Ovary (tissue), 7 donors: ENCODE measurements at regions not wholly inside any gene's neighbourhood (a gene's known extent, or its start where the extent isn't known, plus 50 kb on each side); places are given as distances from the start of the nearest gene placed in this dataset.

Experiments used
- DNase-seq, 5 donors: peaks; one replicate each; pipeline ENCODE4 v3.0.0-alpha.2; 2019 to 2020
- H3K27ac ChIP-seq, 2 donors: fragments of 200-600 bp; one replicate each; pipeline versions ENCODE4 v1.5.1 to v1.8.0; 2019 to 2022
- H3K27me3 ChIP-seq: fragments of 200-600 bp; one replicate; pipeline ENCODE4 v1.8.0; 2022
- H3K36me3 ChIP-seq: fragments of 200-600 bp; sonication (generic); one replicate; pipeline ENCODE4 v1.5.1; 2019
- H3K4me1 ChIP-seq: one replicate; pipeline ENCODE4 v1.8.1; 2013; ENCODE audit warnings: mild to moderate bottlenecking, moderate library complexity; ENCODE audit not compliant: insufficient read depth
- H3K4me3 ChIP-seq: fragments of 200-600 bp; sonication (generic); one replicate; pipeline ENCODE4 v1.5.1; 2017
- H3K9me3 ChIP-seq, 2 donors: fragments of 200-600 bp in 1 of 2; sonication (generic) in 1 of 2; one replicate each; pipeline versions ENCODE4 v1.5.1 to v1.8.1; 2013 to 2019; ENCODE audit warnings: mild to moderate bottlenecking in 1 of 2, moderate library complexity in 1 of 2
- CTCF ChIP-seq, 3 donors: fragments of 450-650 bp in 2 of 3; fragments of 200-600 bp in 1 of 3; IDR thresholded peaks; one replicate each; pipeline versions ENCODE4 v1.5.1 to v1.8.0; 2016 to 2022; ENCODE audit warnings: antibody characterized with exemption in 3 of 3, mild to moderate bottlenecking in 1 of 3
- EP300 ChIP-seq: sonication (generic); formaldehyde crosslinking; IDR thresholded peaks from one replicate; pipeline ENCODE4 v1.6.1; 2017; ENCODE audit warnings: antibody characterized with exemption
- POLR2A ChIP-seq: fragments of 450-650 bp; IDR thresholded peaks from one replicate; pipeline ENCODE4 v1.6.1; 2017; ENCODE audit warnings: antibody characterized with exemption, mild to moderate bottlenecking, moderate library complexity
- WGBS, 3 donors: extraction: QIAGEN DNeasy Blood & Tissue Kit in 1 of 3; methylation state at CpG; one replicate each; pipeline versions ENCODE4 v1.1.5 to v1.1.7; 2013 to 2017; 5-methylcytosine and 5-hydroxymethylcytosine counted together
- intact Hi-C, 4 donors: fragments of 100-400 bp; cut with DNase I; formaldehyde crosslinking; loops; one replicate each; pipeline versions ENCODE4 v1.11.0 to v1.15.1; 2022 to 2023
- donor health status: DM: no; HTN: no; CAD: no; lungs with moderate emphysema.
- donor health status: DM: no; HTN: no; CAD: no.
- donor health status: Bipolar disorder and iron deficiency.
- donor health status: DM: no; HTN: no; CAD: no.
- donor health status: DM: yes; HTN: yes; CAD: no.

- WGBS, 3 donors = 53 to 74% (median 63%) methylated on average over 1 of the region's 1 CpG
- no peak for TF ChIP-seq EP300
- TF ChIP-seq CTCF (IDR thresholded peaks at IDR 0.05) = no peak
- no peak for TF ChIP-seq POLR2A
- intact Hi-C loops = loop anchor here in 1 of 4 donors (5.0 kb wide), 1 partner anchor 807 kb away; no protein-coding TSS in a partner anchor
- no peaks in the 10 kb centered on the region for H3K27me3 ChIP-seq
- no peak overlapping the region for H3K27ac ChIP-seq
- H3K9me3 ChIP-seq = no peaks in the 10 kb centered on the region
- DNase-seq = no peak
- H3K4me3 ChIP-seq = no peak overlapping the region
- no peaks in the 10 kb centered on the region for H3K4me1 ChIP-seq
- H3K36me3 ChIP-seq = no peaks in the 10 kb centered on the region
These were observed 375.1 kb downstream of the CHSY3 start for GRCh38 chr5:130279386-130279785.

- Histone ChIP-seq H3K36me3 (no peaks in the 10 kb centered on the region), H3K9me3 (no peaks in the 10 kb centered on the region), H3K27me3 (no peaks in the 10 kb centered on the region), H3K27ac (no peak overlapping the region), H3K4me3 (no peak overlapping the region), H3K4me1 (no peaks in the 10 kb centered on the region)
- intact Hi-C loops = loop anchor here in 1 of 4 donors (5.0 kb wide), 1 partner anchor 806 kb away; no protein-coding TSS in a partner anchor
- TF ChIP-seq EP300 = no peak
- TF ChIP-seq POLR2A = no peak
- no peak for TF ChIP-seq CTCF (IDR thresholded peaks at IDR 0.05)
- no peak for DNase-seq
- WGBS, 3 donors = 92 to 94% (median 92%) methylated on average over 7 to 8 of the region's 8 CpGs
These were observed 373.9 kb downstream of the CHSY3 start for GRCh38 chr5:130278136-130278535.

- Histone ChIP-seq H3K36me3 (no peaks in the 10 kb centered on the region), H3K9me3 (no peaks in the 10 kb centered on the region), H3K27me3 (no peaks in the 10 kb centered on the region), H3K4me3 (no peak overlapping the region), H3K4me1 (no peaks in the 10 kb centered on the region), H3K27ac (no peak overlapping the region)
- intact Hi-C loops = loop anchor here in 1 of 4 donors (5.0 kb wide), 1 partner anchor 805 kb away; no protein-coding TSS in a partner anchor
- 92 to 98% (median 97%) methylated on average over 8 of the region's 8 CpGs for WGBS, 3 donors
- DNase-seq = no peak
- no peak for TF ChIP-seq POLR2A
- no peak for TF ChIP-seq CTCF (IDR thresholded peaks at IDR 0.05)
- TF ChIP-seq EP300 = no peak
These were observed 373.3 kb downstream of the CHSY3 start for GRCh38 chr5:130277522-130277921.

- WGBS, 3 donors = 87 to 96% (median 88%) methylated on average over 5 of the region's 5 CpGs
- Histone ChIP-seq H3K27ac (no peak overlapping the region), H3K4me1 (no peaks in the 10 kb centered on the region), H3K27me3 (no peaks in the 10 kb centered on the region), H3K4me3 (no peak overlapping the region), H3K9me3 (no peaks in the 10 kb centered on the region), H3K36me3 (no peaks in the 10 kb centered on the region)
- intact Hi-C loops = loop anchor here in 1 of 4 donors (5.0 kb wide), 1 partner anchor 805 kb away; no protein-coding TSS in a partner anchor
- TF ChIP-seq CTCF (IDR thresholded peaks at IDR 0.05) (no peak), EP300 (no peak), POLR2A (no peak)
- no peak for DNase-seq
These were observed 372.7 kb downstream of the CHSY3 start for GRCh38 chr5:130277002-130277401.
